HG03097 (cell line): ENCODE measurements at regions not wholly inside any gene's neighbourhood (a gene's known extent, or its start where the extent isn't known, plus 50 kb on each side); places are given as distances from the start of the nearest gene placed in this dataset.

Experiments
- ATAC-seq: cut with Tn5 transposase; IDR thresholded peaks from one replicate; pipeline ENCODE4 v1.9.1; 2021; ENCODE audit not compliant: unreplicated experiment, low FRiP score

GRCh38 chr15:93235269-93235668 lies 146.3 kb upstream of the RGMA start:
- ATAC-seq, result no peak

GRCh38 chr15:93233710-93234109 lies 144.7 kb upstream of the RGMA start:
- no peak for ATAC-seq

- ATAC-seq, result no peak
Measured at GRCh38 chr15:93232845-93233244, 143.8 kb upstream of the RGMA start.

GRCh38 chr15:93231994-93232393 lies 143.0 kb upstream of the RGMA start:
- ATAC-seq, result no peak

- no peak for ATAC-seq
Measured at GRCh38 chr15:93231261-93231925, 142.4 kb upstream of the RGMA start.

GRCh38 chr15:93228546-93228945 lies 139.5 kb upstream of the RGMA start:
- no peak for ATAC-seq

- no peak for ATAC-seq
Measured at GRCh38 chr15:93223803-93224202, 134.8 kb upstream of the RGMA start.

- no peak for ATAC-seq
Measured at GRCh38 chr15:93221759-93222158, 132.7 kb upstream of the RGMA start.

GRCh38 chr15:93219859-93220420 lies 130.9 kb upstream of the RGMA start:
- no peak for ATAC-seq

GRCh38 chr15:93217343-93217742 lies 128.3 kb upstream of the RGMA start:
- ATAC-seq, result no peak

- no peak for ATAC-seq
Measured at GRCh38 chr15:93214106-93214505, 125.1 kb upstream of the RGMA start.

- ATAC-seq, result no peak
Measured at GRCh38 chr15:93213281-93213680, 124.3 kb upstream of the RGMA start.

GRCh38 chr15:93212578-93212977 lies 123.6 kb upstream of the RGMA start:
- ATAC-seq, result no peak

GRCh38 chr15:93210995-93211394 lies 122.0 kb upstream of the RGMA start:
- no peak for ATAC-seq

- ATAC-seq, result no peak
Measured at GRCh38 chr15:93209690-93210445, 120.9 kb upstream of the RGMA start.

- no peak for ATAC-seq
Measured at GRCh38 chr15:93206893-93207292, 117.9 kb upstream of the RGMA start.

GRCh38 chr15:93205413-93205812 lies 116.4 kb upstream of the RGMA start:
- ATAC-seq, result no peak

- no peak for ATAC-seq
Measured at GRCh38 chr15:93203036-93203435, 114.0 kb upstream of the RGMA start.

GRCh38 chr15:93202405-93202804 lies 113.4 kb upstream of the RGMA start:
- ATAC-seq, result no peak

GRCh38 chr15:93201940-93202339 lies 112.9 kb upstream of the RGMA start:
- ATAC-seq, result no peak

- ATAC-seq, result no peak
Measured at GRCh38 chr15:93200837-93201226, 111.8 kb upstream of the RGMA start.
